Activated CD8-positive, alpha-beta memory T cell treated with anti-CD3 and anti-CD28 coated beads for 24 hours (primary cell): ENCODE measurements at regions not wholly inside any gene's neighbourhood (a gene's known extent, or its start where the extent isn't known, plus 50 kb on each side); places are given as distances from the start of the nearest gene placed in this dataset.
"Not testable (repeated sequence)": the region's sequence is repeated elsewhere in the genome, so short reads cannot be mapped to it uniquely, and the experiment has no call there.

Source experiments
- DNase-seq: peaks from one replicate; pipeline ENCODE4 v3.0.0-alpha.2; 2020

DNA sequence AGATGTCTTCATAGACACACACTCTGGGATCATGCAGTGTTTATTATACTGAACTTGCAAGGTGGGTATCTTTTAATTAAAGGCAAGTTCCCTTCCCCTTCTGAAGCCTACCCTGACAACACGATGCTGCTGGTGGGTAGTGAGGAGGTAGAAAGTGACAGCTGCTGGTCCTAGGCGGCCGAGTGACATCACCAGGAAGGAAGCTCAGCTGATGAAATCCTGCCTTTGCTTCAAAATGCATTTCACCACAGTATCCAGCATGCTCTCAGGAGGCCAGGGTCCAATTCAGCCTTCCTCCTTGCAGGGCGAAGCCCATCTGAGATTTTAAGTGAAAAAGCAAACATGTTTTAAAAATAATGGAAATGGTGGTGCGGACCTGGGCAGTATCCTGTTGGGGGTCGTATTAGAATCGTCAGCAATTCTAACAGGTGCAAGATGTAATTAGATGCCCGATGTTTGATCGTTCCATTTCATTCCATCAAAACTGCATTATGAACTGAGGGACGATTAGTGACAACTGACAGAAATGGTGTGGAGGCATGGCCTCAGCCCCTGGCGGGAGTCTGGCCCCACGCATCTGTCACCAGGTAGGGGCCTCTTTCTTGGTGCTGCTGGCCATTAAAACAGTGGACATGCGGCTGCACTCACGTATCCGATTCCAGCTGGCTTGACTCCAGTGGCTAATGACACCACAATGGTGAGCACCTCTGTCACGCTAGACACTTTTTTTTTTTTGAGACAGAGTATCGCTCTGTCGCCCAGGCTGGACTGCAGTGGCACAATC, 324.8 kb upstream of the C1orf174 start:
- peak; percentile 21 for DNase-seq

DNA sequence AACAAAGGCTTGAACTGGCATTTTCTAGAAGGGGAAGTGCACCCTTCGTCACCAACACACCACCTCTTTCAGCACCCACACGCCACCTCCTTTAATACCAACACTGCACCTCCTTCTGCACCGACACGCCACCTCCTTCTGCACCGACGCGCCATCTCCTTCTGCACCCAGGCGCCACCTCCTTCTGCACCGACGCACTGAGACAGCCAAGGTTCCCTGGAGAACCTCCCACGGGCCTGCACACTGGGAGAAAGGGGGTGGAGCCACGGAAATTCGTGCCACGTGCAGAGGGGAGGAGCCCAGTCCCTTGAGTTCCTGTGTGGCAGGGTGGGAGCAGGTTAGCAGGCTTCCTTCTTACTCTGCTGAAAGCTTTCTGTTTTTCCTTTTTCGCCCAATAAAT, 327.9 kb upstream of the C1orf174 start:
- no peak for DNase-seq

DNA sequence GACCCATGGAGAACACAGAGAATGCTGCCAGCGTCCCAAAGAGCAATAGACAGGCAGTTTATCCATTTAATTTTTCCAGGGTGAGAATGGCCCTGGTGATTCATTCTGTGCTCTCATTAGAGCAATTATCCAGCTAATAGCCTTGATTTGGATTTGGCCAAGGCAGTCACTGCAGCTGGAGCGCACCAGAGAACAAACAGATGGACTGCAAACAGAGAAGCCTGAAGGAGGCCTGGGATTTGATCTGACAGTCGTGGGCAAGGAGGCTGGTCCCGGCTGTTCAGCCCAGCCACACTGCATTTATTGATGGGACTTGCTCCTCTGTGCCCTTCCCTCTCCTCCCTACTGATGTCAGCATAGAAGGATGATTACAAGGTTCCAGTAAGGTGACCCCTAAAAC, 353.9 kb upstream of the C1orf174 start:
- no peak for DNase-seq

DNA sequence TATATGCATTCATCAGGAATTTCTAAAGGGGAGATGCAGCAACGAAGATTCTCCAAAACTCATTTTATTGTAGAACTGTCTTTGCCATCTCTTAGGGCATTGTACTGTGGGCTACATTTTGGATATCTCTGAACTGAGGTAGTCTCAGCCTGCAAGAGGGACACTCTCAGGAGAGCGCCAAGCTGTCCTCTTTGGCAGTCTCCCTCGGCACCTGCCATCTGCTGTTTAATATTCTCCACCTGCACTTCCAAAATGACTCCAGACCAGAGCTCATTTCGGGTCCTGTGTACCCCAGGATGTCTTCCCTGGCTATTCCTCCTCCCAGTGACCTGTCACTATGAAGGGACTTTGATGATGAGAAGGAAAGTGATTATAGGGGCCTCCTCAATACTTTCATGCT, 356.3 kb upstream of the C1orf174 start:
- DNase-seq = no peak

DNA sequence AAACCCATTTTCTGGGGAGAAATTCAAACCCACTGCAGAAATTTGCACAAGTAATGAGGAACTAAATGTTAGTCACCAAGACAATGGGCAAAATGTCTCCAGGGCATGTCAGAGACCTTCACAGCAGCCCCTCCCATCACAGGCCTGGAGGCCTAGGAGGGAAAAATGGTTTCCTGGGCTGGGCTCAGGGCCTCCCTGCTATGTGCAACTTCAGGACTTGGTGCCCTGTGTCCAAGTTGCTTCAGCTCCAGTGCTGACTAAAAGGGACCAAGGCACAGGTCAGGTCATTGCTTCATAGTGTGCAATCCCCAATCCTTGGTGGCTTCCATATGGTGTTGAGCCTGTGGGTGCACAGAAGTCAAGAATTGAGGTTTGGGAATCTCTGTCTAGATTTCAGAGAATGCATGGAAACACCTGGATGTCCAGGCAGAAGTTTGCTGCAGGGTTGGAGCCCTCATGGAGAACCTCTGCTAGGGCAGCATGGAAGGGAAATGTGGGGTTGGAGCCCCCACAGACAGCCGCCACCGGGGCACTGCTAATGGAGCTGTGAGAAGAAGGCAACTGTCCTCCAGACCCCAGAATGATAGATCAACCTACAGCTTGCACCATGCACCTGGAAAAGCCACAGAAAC, 358.2 kb upstream of the C1orf174 start:
- DNase-seq = not testable (repeated sequence)

DNA sequence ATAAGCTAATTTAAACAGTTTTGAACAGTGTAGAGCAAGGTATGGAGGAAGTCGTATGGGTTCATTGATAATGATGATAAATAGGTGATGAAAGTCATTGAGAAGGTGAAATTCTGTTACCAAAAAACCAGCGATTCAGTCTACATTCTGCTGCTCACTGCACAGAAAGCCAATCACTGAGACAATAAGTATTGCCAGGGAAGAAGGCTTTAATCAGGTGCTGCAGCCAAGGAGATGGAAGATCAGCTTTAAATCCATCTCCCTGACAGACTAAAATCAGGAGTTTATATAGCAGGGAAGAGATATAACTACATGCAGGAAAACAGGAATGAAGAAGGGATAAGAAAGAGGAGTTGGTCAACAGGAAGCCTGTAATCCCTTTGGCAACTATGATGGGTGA, 361.3 kb upstream of the C1orf174 start:
- no peak for DNase-seq

DNA sequence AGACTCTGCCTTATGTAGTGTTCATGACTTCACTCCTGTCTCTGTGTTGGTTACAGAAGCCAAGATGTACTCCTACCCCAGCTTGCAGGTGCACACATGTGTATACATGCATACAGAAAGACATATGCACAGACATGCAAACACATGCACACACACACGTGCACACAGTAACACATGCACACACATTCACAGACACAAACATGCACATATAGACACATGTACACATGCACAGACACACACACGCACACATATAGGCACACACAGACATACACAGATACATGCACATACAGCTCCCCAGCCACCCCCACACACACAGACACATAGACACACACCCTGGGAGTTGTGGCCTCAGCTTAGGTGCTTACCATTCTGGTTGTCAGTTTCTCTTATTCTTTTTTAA, 362.6 kb upstream of the C1orf174 start:
- DNase-seq = no peak

DNA sequence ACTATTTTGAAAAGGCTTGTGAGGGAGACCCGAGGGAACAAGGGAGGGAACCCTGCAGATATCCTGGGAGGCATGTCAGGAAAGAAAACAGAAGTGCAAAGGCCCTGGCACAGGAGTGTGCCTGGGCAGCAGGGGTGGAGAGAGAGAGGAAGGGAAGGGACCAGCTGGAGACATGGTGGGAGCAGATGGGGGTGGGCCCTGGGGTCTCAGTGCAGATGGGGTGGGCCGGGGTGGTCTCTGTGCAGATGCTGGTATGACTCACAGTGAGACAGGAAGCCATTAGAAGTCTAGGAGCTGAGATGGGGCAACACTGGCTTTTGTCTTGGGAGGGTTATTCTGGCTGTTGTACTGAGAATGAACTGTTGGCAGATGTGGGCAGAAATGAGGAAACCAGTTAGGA, 363.6 kb upstream of the C1orf174 start:
- DNase-seq = no peak

DNA sequence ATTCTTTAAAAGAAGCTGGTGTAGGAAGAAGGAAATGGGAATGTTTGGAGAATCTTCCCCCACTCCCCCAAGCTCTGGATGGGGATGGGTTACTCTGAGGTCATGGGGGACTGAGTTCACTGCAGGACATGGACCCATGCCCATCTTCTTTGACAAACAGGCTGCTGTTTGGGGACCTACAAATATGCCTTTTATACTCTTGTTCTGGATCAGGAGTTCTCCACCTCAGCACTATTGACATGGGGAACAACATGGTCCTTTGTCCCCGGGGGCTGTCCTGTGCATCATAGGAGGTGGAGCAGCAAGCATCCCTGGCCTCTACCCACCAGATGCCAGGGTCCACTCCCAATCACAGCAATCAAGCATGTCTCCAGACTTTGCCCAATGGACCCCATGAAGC, 365.8 kb upstream of the C1orf174 start:
- DNase-seq = no peak

DNA sequence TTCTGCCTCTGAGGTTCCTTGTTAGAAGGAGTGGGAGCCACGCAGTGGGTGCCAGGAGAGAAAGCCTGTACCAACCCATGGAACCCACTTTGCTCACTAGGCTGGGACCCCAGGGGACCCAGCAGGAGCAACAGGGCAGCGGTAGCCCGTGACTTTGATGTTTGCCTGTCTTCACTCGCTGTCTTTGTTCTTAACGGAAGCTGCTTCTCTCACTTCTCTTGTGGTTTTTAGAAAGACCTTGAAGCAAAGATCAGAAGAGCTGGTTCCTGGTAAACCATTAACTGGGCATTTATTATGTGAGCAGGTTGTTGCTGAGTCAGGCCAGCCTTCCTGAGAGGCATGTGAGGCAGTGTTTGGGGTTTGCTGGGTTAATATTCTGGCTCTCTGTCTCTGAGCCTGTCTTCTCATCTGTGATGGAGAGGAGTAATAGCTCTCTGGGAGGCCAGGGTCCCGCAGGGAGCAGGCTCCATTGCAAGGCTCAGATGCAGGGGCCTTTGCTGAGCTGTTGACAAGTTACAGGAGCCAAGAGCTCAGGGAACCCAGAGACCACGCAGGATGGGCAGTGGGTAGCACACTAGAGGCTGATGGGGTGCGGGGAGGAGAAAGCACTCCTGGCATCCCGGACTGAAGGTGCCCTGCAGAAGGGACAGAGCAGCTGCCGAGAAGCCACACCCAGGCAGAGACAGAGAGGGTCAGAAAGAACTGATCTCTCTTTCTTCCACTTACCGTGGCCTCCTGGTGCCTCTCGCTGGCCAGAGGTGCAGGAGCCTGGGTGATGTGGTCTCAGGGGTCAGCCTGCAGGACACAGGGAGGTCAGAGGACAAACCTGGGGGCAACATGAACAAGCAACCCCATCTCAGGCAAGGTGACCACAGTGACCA, 367.5 kb upstream of the C1orf174 start:
- DNase-seq = no peak

DNA sequence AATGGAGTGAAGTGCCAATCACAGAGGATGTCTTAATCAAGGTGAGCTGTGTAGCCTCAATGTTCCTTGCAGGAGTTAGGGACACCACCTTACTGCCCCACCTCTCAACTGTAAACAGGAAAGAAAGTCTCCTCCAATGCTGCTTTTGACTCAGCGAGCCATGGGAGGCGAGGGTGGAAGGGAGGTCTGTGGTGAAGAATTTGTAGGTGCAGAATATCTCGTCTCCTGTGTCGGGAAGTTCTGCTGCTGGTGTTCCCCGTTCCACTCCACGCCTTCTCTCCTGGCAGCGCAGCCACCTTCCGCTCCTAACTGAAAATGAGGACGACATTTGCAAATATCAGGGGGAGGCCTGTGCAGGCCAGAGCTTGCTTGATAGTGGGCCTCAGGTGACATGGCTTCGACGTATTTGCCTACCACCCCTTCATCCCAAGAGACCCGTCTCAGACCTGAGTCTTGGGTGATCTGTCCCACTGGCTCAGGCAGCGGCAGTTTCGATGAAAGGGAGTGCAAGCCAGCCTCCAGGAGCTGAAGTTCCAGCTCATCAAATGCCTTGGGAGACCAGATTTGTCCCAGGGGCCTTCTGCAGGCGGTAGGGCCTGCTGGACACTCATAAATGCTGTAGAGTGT, 368.3 kb upstream of the C1orf174 start:
- no peak for DNase-seq

DNA sequence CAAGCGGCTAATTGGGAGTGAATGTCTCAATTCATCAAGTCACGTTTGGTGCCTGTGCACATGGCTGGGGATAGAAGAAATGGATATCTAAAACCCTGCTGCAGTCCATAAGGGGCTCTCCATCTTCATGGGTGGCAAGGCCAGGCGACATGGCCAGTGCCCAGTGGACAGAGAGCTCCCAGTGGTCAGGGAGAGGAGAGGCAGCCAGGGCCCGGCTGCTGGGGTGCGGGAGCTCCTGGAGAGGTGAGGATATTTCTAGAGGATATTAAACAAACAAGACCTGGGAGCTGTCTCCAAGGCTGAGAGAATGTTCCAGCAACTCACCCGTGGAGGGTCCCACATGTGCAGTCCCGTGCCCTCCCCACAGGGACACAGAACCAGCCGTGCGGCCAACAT, 368.8 kb upstream of the C1orf174 start:
- DNase-seq = no peak

DNA sequence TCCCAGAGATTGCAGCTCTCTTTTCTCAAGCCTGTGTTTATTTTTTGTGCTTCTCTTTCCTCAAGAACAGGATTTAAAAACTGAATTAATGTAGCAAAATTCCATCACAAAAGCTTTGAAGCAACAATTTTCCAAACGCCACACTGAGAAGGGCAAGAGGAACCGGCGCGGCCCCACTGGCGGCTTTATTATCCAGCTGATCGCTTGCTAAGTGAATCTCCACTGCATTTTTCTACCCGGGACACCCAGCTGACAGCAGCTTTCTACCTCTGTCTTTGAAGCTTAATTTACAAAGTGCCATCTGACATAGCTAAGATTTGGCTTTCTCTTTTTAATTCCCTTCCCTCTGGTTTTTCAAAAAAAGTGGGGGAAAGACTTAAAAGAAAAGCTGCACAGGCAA, 369.3 kb upstream of the C1orf174 start:
- DNase-seq = no peak

DNA sequence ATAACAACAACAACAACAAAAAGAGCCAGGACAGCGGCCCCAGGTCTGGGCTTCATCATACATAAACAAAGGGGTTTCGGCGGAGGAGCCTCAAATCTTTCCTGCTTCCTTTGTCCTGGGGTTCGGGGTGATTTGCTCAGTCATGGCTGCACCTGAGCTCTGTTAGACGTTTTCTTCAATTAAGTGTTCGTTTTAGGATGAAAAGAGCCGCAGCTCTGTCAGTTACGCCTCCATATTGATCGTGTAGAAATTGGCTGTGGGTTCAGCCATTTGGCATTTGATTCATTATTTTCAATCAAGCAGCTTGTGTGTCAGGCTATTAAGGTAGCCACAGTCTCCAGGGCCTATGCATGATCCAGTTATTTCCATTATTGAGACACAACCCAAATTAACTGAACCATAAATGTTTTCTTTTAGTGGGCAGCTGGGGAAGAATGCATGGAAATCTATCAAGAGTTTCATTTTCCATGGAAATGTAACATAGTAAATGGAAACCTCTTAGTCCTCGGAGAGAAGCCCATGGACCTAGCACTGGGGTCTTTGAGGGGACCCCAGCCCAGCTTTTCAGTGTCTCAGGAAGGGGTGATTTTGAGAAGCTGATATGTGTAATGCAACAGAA, 370.0 kb upstream of the C1orf174 start:
- DNase-seq = no peak

DNA sequence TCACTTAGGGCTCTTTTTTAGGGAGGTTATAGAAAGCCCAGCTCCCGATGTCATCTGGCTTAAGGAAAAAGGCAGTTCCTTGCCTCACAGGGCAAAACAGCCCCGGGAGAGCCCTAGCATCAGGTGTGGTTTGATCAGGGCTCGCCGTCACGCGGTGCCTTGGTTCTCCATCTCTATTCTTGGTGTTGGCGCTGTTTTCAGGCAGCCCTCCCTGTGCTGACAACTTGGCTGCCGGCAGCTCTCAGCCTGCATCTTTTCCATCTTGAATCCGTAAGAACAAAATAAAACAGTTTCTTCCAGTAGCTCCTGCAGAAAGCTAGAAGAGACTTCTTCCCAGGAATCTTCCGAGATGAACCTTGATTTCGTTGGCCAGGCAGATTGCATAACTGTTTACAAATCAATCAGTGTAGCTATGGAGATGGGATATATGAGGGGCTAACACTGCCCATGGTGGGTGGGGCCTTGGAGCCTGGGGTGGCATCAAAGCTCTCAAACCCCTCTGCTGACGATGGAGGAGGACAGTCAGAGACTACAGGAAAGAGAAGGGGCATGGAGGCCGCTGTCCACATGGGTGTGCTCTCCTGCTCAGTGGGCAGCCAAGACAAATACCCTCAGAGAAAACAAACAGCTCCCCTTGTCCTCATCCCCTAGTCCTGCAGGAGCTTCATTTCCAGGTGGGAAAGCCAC, 370.7 kb upstream of the C1orf174 start:
- DNase-seq = no peak

DNA sequence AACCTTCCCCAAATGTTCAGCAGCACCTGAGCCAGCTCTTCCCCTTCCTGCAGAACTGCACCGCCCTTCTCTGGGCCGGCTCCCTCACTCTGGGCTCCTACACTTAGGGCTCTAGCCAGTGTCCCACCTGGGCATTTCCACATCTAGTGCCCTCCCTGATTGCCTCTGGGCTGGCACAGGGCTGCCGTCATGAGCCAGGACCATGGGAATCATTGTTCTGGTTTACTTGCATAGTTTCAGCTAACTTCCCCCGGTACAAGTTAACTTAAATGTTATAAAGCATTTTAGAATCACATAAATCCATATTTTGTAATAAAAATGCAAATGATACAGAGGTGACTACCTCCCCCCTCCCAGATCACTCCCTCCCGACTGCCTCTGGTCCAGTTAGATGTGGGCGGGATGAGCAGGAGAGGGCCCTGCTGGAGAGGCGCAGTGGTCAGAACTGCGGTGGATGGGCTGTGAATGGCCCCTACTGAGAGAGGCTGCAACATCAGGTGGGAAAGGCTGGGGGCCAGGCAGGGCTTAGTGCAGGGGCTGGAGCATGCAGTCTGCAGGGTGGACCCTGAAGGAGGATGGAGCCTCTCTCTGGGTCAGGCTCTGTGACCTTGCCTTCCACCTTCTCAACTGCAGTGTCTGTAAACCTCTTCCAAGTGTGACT, 371.4 kb upstream of the C1orf174 start:
- no peak for DNase-seq

DNA sequence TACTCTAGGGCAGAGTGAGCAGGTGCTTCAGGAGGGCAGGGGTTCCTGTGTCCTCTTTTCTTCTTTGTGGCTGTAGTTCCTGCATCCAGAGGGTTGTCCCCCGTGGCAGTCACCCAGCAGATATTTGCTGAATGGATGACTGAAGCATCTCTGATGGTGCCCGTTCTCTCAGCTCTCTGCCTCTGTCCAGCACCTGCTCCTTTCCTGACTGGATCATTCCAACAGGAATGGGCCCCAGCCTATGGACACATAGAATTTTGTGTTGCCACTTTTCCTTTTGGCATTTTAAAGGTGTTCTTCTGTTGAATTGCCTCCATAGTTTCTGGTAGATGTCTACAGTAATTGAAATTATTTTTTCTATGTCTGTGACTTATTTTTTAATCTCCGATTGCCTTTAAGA, 372.5 kb upstream of the C1orf174 start:
- DNase-seq = no peak

DNA sequence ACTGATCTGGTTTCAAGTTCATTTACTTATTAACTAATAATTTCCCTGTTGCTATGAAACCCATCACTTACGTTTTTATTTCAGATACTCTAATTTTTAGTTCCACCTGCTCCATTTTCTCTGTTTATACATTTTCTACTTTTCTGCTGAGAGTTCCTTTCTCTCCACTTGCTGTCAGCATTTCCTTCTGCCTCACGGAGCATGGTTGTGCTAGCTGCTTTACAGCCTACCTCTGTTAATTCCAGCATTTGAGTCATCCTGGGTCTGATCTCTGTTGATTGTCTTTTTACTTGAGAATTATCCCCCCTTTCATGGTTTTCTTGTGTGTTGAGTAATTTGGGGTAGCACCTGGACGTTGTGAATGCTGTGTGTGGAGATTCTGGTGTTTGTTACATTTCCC, 373.2 kb upstream of the C1orf174 start:
- no peak for DNase-seq

DNA sequence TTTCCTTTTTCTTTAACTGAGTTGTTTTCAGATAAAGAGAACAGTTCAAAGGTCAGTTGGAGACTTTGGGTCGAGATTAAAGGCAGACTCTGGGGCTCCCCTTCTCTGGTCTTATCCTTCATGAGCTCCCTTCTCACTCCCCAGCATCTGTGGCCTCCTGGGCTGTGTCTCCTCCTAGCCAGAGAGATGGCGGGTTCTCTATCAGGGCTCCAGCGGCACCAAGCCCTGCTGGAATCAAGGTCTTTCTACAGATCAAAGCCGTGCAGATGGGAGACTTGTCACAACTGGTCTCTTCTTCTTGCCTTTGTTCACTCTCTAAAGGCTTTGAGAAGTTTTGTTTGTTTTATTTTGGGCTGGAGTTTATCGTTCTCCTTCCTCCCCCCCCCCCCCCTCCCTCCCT, 373.7 kb upstream of the C1orf174 start:
- no peak for DNase-seq

DNA sequence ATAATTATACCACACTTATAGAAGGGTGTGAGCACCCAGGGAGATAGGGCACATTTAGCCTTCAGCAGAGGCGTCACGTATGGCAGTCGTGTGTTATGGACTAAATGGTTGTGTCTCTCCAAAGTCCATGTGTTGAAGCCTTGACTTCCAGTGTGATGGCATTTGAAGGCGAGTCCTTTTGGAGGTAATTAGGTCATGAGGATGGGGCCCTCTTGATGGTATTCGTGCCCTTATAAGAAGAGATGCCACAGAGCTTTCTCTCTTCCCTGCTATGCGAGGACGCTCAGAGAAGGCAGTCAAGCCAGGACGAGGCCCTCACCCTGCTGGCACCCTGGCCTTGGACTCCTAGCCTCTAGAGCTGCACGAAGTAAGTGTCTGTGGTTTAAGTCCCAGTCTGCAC, 375.0 kb upstream of the C1orf174 start:
- no peak for DNase-seq

DNA sequence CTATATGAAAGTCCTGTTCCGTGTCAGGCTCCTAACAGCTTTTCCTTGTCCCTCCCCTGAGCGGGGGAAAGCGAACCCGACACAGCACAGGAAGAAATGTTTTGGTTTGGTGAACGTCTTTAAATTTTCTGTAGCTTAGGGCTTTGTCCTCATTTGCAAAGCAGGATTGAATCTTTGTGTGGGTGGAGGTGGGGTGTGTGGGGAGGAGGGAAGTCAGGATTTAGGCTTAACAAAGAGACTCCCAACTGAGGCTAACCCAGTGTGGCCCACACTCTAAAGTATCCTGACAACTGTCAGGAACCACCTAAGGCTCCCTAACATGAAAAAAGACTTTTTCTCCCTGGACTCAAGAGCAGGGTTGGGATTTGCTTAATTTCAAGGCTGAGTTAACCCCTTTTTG, 376.2 kb upstream of the C1orf174 start:
- DNase-seq = no peak

DNA sequence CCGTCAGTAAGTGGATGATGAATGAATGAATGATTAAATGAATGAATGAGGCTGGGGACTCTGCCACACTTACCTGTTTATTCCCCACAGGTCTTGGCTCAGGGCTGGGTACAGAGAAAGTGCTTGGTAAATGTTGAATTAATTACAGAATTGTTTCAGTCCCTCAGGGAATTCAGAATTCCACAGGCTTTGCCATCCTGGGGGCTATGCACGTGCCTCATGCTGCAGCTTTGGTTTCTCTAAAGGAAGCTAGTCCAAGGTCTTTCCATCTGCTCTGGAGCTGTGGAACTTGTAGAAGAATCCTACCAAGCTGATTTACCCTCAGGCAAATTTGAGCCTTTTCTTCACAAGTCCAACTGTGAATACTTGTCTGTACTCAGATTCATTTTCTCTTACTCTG, 376.8 kb upstream of the AJAP1 start:
- no peak for DNase-seq
